HepG2 (cell line): ENCODE measurements at regions not wholly inside any gene's neighbourhood (a gene's known extent, or its start where the extent isn't known, plus 50 kb on each side); places are given as distances from the start of the nearest gene placed in this dataset.
"Not testable (repeated sequence)": the region's sequence is repeated elsewhere in the genome, so short reads cannot be mapped to it uniquely, and the experiment has no call there.

Experiments used
- ATAC-seq: fragments of 200-7000 bp; cut with Tn5 transposase; 3 replicates; pipeline ENCODE4 v1.9.1; 2020; ENCODE audit warnings: mild to moderate bottlenecking, moderate library complexity
- BruUV-seq: library from RNA; stranded (reverse); fragments of 400-500 nt; replicated peaks from 2 replicates; lab custom pipeline; 2021; lab: Mats Ljungman, UMichigan
- CTCF ChIA-PET: fragments of 300-600 bp; formaldehyde crosslinking; extraction: SDS; loops from one replicate; lab custom pipeline; 2021; ENCODE audit warnings: low total read pairs, inconsistent platforms, low intra/inter-chr PET ratio; lab: Yijun Ruan, JAX
- POLR2A ChIA-PET: fragments of 350-600 bp; sonication (Branson Sonifier 250); formaldehyde crosslinking; loops from one replicate; lab custom pipeline; 2020; ENCODE audit warnings: antibody characterized with exemption, inconsistent platforms; lab: Yijun Ruan, JAX
- DNase-seq: peaks from one replicate; pipeline ENCODE4 v3.0.0-alpha.2; 2015; ENCODE audit warnings: low spot score
- FAIRE-seq: peaks from 3 replicates; lab custom pipeline; 2011; peaks lifted over from hg19 to GRCh38; lab: Jason Lieb, UNC
- H2AFZ ChIP-seq: one replicate; pipeline ENCODE4 v1.6.1; 2011; ENCODE audit warnings: low read length, inconsistent platforms
- H3K27ac ChIP-seq: fragments of 300-600 bp; 3 replicates; pipeline ENCODE4 v1.8.0; 2011; ENCODE audit warnings: mixed run types, mild to moderate bottlenecking, mixed read lengths, low read length, inconsistent platforms; ENCODE audit not compliant: insufficient read depth; ENCODE audit errors: extremely low read length
- H3K27me3 ChIP-seq, 2 experiments: fragments of 200-600 bp in 1 of 2; 2 replicates in 1 of 2; 3 replicates in 1 of 2; pipeline versions ENCODE4 v1.6.0 to v1.8.0; 2011; ENCODE audit warnings: low read length in 2 of 2, mild to moderate bottlenecking in 2 of 2, moderate library complexity in 2 of 2, inconsistent platforms in 1 of 2; ENCODE audit not compliant: insufficient read depth in 2 of 2, control insufficient read depth in 1 of 2
- H3K36me3 ChIP-seq, 2 experiments: fragments of 200-600 bp in 1 of 2; replicated peaks in 1 of 2; 2 replicates in 1 of 2; 3 replicates in 1 of 2; pipeline versions ENCODE4 v1.5.1 to v1.8.0; 2011; ENCODE audit warnings: low read length in 2 of 2, inconsistent platforms in 1 of 2; ENCODE audit not compliant: insufficient read depth in 2 of 2, control insufficient read depth in 1 of 2
- H3K4me1 ChIP-seq: 2 replicates; pipeline ENCODE4 v1.5.1; 2012; ENCODE audit warnings: low read length, inconsistent platforms; ENCODE audit not compliant: insufficient read depth
- H3K4me2 ChIP-seq: 2 replicates; pipeline ENCODE4 v1.6.0; 2011; ENCODE audit warnings: low read depth, low read length, inconsistent platforms
- H3K4me3 ChIP-seq, 3 experiments: fragments of 200-600 bp in 1 of 3; sonication (generic), shearing (Covaris generic) in 1 of 3; replicated peaks in 1 of 3; 2 replicates each; pipeline ENCODE4 v1.5.1; 2011 to 2016; ENCODE audit warnings: low read length in 3 of 3, inconsistent platforms in 2 of 3, low read depth in 2 of 3, mild to moderate bottlenecking in 2 of 3, control low read depth in 1 of 3, mixed read lengths in 1 of 3; ENCODE audit not compliant: insufficient read depth in 1 of 3
- H3K79me2 ChIP-seq: one replicate; pipeline ENCODE4 v1.6.1; 2011; ENCODE audit warnings: low read length, inconsistent platforms; ENCODE audit not compliant: insufficient read depth
- H3K9ac ChIP-seq: 2 replicates; pipeline ENCODE4 v1.6.0; 2011; ENCODE audit warnings: mild to moderate bottlenecking, low read depth, low read length, inconsistent platforms; ENCODE audit not compliant: insufficient read depth
- H3K9me3 ChIP-seq: 2 replicates; pipeline ENCODE4 v1.5.1; 2012; ENCODE audit warnings: mild to moderate bottlenecking, low read length
- H4K20me1 ChIP-seq: 2 replicates; pipeline ENCODE4 v1.6.0; 2011; ENCODE audit warnings: inconsistent platforms, mild to moderate bottlenecking, low read length, moderate library complexity; ENCODE audit not compliant: insufficient read depth
- ZNF318 ChIP-seq: sonication (generic); formaldehyde crosslinking; IDR thresholded peaks from 2 replicates; pipeline ENCODE4 v1.4.0; 2020; ENCODE audit warnings: mild to moderate bottlenecking, missing genetic modification reagents
- WGBS: methylation state at CpG from one replicate; pipeline ENCODE4 v1.1.6; 2017; ENCODE audit warnings: low lambda C conversion rate; 5-methylcytosine and 5-hydroxymethylcytosine counted together
- in situ Hi-C: cut with HindIII; loops from 2 replicates; pipeline ENCODE4 v1.10.0; 2017; ENCODE audit warnings: low pct_unique_long_range_greater_than_20kb; ENCODE audit not compliant: extremely low pct_ligation_motif_present
- intact Hi-C: fragments of 100-400 bp; cut with micrococcal nuclease; formaldehyde crosslinking; loops from one replicate; pipeline ENCODE4 v1.10.0; 2022; ENCODE audit not compliant: unreplicated experiment

- TF ChIP-seq ZNF318 (CRISPR knock-in tag), result no peak
- TF ChIP-seq, all 625 proteins: peak for 0
These were observed 70.9 kb upstream of the UBASH3B start (continued) for GRCh38 chr11:122584670-122585069.

- H3K4me1 ChIP-seq, POLR2A ChIA-PET, DNase-seq, BruUV-seq, ATAC-seq, H3K36me3 ChIP-seq, H3K9me3 ChIP-seq, H3K9ac ChIP-seq, FAIRE-seq, H4K20me1 ChIP-seq, H3K4me2 ChIP-seq, H3K79me2 ChIP-seq, H3K27ac ChIP-seq, in situ Hi-C loops, H3K27me3 ChIP-seq, H2AFZ ChIP-seq, H3K4me3 ChIP-seq: not testable (repeated sequence)
- 25% methylated on average over 13 of the region's 13 CpGs for WGBS
- CTCF ChIA-PET, result interaction anchor here (1.4 to 1.8 kb wide), 2 partner anchors 201 to 274 kb away, joined by 5 to 9 read pairs; no protein-coding TSS in a partner anchor
- intact Hi-C loops, result loop anchor here (1.0 to 2.0 kb wide), 2 partner anchors 49 to 274 kb away; no protein-coding TSS in a partner anchor
These were observed 75.5 kb upstream of the UBASH3B start for GRCh38 chr11:122580071-122580470.
